Activated T-cell treated with anti-CD3 and anti-CD28 coated beads, Interleukin-2, amount 50 U/mL, for 4 hours (primary cell): ENCODE measurements at regions not wholly inside any gene's neighbourhood (a gene's known extent, or its start where the extent isn't known, plus 50 kb on each side); places are given as distances from the start of the nearest gene placed in this dataset.
A peak's percentile ranks its signal among the peaks of the same experiment; 100 is the strongest.

Source experiments
- ATAC-seq, 2 donors: fragments of 200-7000 bp; cut with Tn5 transposase; one replicate each; pipeline ENCODE4 v1.10.0; 2021
- DNase-seq: peaks from one replicate; pipeline ENCODE4 v3.0.0-alpha.2; 2020
- H3K27me3 Mint-ChIP-seq: one replicate; pipeline ENCODE4 v1.8.0; 2021; ENCODE audit warnings: low read depth, mixed read lengths
- H3K36me3 Mint-ChIP-seq: one replicate; pipeline ENCODE4 v1.8.0; 2022; ENCODE audit warnings: mixed read lengths; ENCODE audit not compliant: insufficient read depth
- H3K4me1 Mint-ChIP-seq: one replicate; pipeline ENCODE4 v1.8.0; 2021; ENCODE audit warnings: low read depth, mixed read lengths
- H3K4me3 Mint-ChIP-seq: one replicate; pipeline ENCODE4 v1.8.0; 2021; ENCODE audit warnings: mild to moderate bottlenecking, moderate library complexity, mixed read lengths
- H3K9me3 Mint-ChIP-seq: one replicate; pipeline ENCODE4 v1.8.0; 2021; ENCODE audit warnings: mixed read lengths

DNA sequence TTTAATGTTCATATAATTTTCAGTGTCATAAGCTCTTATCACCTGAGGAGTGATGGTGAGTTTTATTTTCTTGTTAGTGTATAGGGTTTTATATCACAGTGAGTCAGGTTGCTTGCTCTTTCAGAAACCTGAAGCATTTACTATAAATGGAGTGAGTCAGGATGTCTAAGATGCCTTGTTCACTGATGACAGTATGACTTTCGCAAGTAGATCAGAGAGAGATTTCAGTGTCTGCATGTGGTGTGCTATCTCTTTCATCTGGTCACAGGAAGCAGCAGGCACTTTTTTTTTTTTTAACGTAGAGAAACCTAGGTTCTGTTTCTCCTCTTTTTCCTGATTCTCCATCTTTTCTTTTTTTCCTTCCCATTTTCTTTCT lies 237.1 kb downstream of the DMRTA1 start:
- Mint-ChIP-seq H3K4me3 (no peak overlapping the region), H3K4me1 (no peaks in the 10 kb centered on the region), H3K36me3 (no peaks in the 10 kb centered on the region), H3K9me3 (peaks cover 8% of the 10 kb centered on the region), H3K27me3 (no peaks in the 10 kb centered on the region)
- peak in 1 of 2 donors; percentile 37 for ATAC-seq
- DNase-seq = no peak

DNA sequence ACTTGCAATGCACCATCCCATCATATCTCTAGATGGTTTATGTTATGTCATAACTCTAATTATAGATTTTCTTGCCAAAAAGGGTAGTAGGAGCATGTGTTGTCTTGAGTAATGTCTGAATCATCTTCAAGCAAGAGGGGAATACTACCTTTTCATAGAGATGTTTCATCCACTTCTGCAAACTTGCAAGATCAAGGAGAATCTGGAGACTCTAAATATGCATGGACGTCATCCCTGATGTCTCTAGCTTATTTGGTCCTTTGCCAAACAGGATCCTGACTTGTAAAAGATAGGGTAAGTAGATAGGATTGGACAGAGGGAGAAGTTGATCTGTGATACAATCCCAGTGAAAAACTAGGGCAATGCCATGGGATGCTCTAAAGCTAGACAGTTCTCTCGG lies 246.5 kb downstream of the DMRTA1 start:
- Mint-ChIP-seq H3K4me3 (no peak overlapping the region), H3K4me1 (no peaks in the 10 kb centered on the region), H3K9me3 (peaks cover 7% of the 10 kb centered on the region), H3K27me3 (no peaks in the 10 kb centered on the region), H3K36me3 (no peaks in the 10 kb centered on the region)
- DNase-seq = no peak
- no peak for ATAC-seq

DNA sequence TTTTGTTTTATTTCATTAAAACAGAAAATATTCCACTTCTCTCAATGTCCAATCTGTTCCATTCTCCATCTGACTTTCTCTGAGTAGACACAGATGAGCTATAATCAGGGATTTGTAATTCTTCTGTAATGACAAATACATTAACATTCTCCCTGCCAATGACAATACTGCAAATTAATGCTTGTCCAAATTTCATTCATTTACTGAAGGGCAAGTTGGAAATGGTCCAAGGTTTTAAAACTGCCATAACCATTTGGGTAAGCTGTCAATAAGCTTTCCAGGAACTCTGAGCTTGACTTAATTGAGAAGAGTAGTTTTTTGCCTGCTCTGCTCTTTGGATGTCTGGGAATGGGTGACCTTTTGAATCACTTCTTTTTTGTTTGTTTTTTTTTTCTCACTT lies 253.5 kb downstream of the DMRTA1 start:
- Mint-ChIP-seq H3K9me3 (peaks cover 13% of the 10 kb centered on the region), H3K36me3 (no peaks in the 10 kb centered on the region), H3K4me3 (no peak overlapping the region), H3K27me3 (no peaks in the 10 kb centered on the region), H3K4me1 (no peaks in the 10 kb centered on the region)
- DNase-seq (no peak), ATAC-seq (no peak)

DNA sequence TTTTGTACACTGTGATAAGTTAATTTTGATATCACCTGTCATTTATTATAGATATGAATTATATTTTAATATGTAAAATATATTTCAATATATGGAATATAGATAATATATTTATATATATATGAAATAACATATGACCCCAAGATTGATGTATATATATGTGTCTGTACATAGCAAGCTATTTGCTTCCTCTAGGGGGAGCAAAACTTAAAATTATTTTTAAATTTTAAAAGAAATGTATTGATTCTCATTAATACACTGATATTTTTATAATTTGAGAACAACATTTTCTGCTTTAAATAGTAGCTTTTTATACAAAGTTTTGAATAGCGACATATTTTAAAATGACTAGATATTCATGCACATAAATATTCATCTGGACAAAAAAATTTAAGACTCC lies 272.0 kb downstream of the DMRTA1 start:
- H3K4me1 Mint-ChIP-seq = no peaks in the 10 kb centered on the region
- H3K9me3 Mint-ChIP-seq = peaks cover 6% of the 10 kb centered on the region
- ATAC-seq (no peak), DNase-seq (no peak)
- no peaks in the 10 kb centered on the region for H3K27me3 Mint-ChIP-seq
- no peak overlapping the region for H3K4me3 Mint-ChIP-seq
- H3K36me3 Mint-ChIP-seq = no peaks in the 10 kb centered on the region

DNA sequence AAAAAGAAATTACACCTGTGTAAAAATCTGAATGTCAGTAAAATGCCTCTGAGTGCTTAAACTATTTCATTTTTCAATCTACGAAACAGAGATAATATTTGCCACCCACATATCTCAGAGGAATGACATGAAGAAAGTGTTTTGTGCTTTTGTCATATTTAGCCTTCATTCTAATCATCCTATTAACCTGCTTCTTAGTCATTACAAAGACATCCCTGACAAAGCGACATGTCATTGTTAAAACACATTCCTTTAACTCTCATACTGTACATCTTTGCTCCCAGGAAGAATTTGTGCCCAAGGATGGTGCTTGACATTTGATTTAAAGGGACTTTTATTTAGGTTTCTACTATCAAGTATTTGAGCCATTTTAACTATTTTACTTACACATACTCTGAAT lies 275.9 kb downstream of the DMRTA1 start:
- H3K36me3 Mint-ChIP-seq = no peaks in the 10 kb centered on the region
- no peak for DNase-seq
- H3K9me3 Mint-ChIP-seq = peaks cover 9% of the 10 kb centered on the region
- no peak overlapping the region for H3K4me3 Mint-ChIP-seq
- H3K4me1 Mint-ChIP-seq = no peaks in the 10 kb centered on the region
- H3K27me3 Mint-ChIP-seq = no peaks in the 10 kb centered on the region
- no peak for ATAC-seq

DNA sequence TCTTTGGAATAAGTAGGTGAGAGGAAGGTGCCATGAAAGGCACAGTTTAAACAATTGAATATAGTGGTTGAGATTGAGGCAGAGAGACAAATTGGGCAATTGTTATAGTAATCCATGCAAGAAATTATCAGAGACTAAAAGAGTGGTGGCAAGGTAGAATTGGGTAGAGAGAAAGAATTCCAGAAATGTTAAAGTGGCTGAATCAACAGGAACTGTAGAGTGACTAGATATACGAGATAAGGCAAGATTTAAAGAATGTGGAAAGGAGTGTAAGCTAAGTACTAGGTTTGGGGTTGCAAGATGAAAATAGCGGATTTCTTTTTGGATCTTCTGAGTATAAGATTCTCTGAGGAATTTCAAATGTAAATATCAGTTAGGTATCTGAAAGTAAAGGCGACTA lies 285.2 kb downstream of the DMRTA1 start:
- H3K9me3 Mint-ChIP-seq = peaks cover 6% of the 10 kb centered on the region
- H3K27me3 Mint-ChIP-seq = no peaks in the 10 kb centered on the region
- H3K4me3 Mint-ChIP-seq = no peak overlapping the region
- no peak for DNase-seq
- no peaks in the 10 kb centered on the region for H3K4me1 Mint-ChIP-seq
- ATAC-seq = no peak
- H3K36me3 Mint-ChIP-seq = no peaks in the 10 kb centered on the region

DNA sequence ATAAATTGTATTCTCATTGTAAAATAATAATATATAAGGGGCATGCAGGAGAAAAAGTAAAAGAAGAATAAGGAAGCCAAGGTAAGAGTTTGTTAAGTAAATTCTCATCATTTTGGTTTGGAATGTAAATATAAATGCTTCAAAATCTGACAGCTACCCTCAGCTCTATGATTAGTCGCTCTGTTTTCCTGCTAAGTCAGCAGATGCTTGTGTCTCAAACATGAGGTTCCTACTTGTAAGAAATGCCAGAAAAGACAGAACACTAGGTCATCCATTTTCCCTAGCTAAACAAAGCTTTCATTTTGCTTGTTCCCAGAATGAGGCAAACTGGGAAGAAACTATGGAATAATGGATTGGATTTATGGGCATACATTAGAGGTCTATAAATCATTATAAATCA lies 293.1 kb downstream of the DMRTA1 start:
- no peak for ATAC-seq

DNA sequence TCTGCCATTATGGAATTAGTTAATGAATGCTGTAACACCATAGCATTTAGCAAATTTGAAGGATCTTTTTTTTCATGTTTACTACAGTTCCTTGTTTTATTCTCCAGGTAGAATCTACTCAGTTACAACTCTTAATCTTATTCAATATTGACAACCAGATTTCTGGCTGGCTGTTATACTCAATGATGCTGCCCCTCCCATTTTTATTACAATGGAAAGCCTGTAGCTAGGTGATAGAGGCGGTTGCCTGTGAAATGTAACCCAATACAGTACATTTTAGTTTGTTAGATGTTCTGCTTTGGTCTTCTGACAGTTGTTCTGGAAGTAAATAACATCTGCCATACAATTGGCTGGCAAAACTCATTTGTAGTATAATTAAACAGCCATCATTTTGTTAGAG lies 294.2 kb downstream of the DMRTA1 start:
- no peak for DNase-seq
- Mint-ChIP-seq H3K4me1 (no peaks in the 10 kb centered on the region), H3K36me3 (no peaks in the 10 kb centered on the region), H3K27me3 (no peaks in the 10 kb centered on the region), H3K9me3 (peaks cover 14% of the 10 kb centered on the region), H3K4me3 (no peak overlapping the region)
- no peak for ATAC-seq

More for the DNA sequence above, 293.1 kb downstream of the DMRTA1 start:
- Mint-ChIP-seq H3K27me3 (no peaks in the 10 kb centered on the region), H3K4me1 (no peaks in the 10 kb centered on the region), H3K4me3 (no peak overlapping the region), H3K9me3 (peaks cover 14% of the 10 kb centered on the region), H3K36me3 (no peaks in the 10 kb centered on the region)
- DNase-seq = no peak

DNA sequence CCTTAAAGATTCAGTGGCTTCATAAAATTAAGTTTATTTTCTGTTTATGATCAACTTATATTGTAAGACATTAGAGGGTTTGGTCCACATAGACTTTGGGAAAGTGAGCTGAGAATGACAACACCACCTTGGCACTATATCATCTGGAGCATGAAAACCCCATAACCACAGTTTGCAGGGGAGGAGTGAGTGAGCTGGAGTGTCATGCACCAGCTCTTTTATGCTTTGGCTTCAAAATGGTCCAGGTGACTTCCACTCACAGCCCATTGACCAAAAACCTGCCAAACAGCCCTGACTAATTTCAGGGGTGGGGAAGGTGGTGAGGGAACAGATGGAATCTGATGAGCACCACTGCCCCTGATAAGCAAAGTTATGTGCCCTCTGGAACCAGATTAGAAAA lies 295.8 kb downstream of the DMRTA1 start:
- H3K36me3 Mint-ChIP-seq = no peaks in the 10 kb centered on the region
- no peak for DNase-seq
- no peak for ATAC-seq
- H3K4me1 Mint-ChIP-seq = no peaks in the 10 kb centered on the region
- H3K27me3 Mint-ChIP-seq = no peaks in the 10 kb centered on the region
- H3K9me3 Mint-ChIP-seq = peaks cover 17% of the 10 kb centered on the region
- H3K4me3 Mint-ChIP-seq = no peak overlapping the region

DNA sequence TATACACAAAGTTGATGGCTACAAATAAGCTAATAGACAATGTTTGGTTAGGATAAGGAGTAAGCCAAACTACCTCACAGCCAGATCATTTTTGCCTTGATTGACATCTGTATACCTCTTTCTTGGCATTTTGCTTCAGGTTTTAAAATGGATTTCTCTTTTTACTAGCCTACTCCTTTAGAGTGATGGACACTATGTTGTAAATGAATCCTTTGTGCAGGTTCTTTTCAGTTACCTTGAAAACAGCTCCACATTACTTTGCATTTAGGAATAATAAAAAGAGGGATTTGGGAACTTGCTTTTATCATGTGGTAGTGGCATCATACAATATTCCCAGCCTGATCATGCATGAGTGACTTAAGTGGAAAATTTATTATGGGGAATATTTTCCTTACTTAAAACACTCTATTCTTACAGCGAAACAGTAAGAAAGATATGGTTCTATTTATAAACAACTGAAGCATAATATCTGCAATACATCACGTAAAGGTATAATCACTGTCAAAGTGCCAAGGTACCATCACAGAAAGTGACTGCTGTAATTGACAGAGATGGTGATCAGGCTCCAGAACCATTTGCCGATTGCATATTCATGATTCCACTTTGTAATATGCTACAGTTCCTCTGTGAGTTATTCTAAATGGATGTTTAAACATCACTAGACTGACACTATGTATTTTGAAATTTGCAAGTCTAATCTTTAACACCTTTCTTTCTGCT lies 327.0 kb downstream of the DMRTA1 start:
- Mint-ChIP-seq H3K4me3 (no peak overlapping the region), H3K36me3 (no peaks in the 10 kb centered on the region), H3K9me3 (peaks cover 13% of the 10 kb centered on the region), H3K27me3 (no peaks in the 10 kb centered on the region), H3K4me1 (no peaks in the 10 kb centered on the region)
- no peak for ATAC-seq
- no peak for DNase-seq

DNA sequence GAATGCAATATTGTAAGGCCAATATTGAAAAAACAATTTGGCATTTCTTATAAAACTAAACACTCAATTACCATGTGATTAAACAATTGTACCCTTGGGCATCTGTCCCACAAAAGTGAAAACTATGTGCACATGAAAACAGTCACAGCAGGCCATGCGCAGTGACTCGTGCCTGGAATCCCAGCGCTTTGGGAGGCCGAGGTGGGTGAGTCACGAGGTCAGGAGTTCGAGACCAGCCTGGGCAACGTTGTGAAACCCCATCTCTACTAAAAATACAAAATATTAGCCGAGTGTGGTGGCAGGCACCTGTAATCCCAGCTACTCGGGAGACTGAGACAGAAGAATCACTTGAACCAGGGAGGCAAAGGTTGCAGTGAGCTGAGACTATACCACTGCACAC lies 343.7 kb downstream of the DMRTA1 start:
- Mint-ChIP-seq H3K27me3 (no peaks in the 10 kb centered on the region), H3K36me3 (no peaks in the 10 kb centered on the region), H3K4me1 (no peaks in the 10 kb centered on the region), H3K9me3 (peaks cover 6% of the 10 kb centered on the region), H3K4me3 (no peak overlapping the region)
- ATAC-seq (no peak), DNase-seq (no peak)

DNA sequence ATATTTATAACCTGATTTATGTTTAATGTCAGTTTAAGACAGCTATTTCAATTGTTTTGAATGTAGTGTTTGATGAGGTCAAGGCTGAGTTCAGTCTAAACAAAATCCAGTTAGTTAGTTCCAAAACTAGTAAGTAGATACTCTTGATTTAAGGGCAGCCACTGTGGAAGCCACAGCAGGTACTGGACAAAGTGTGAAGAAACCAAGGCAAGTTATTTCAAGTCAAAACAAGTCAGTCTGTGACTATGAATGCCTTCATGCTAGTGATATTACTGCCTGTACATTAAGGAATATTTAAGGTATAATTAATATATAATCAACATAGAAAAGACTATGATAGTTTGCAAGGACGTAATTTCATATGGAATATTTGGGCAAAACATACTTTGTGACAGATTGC lies 362.3 kb downstream of the DMRTA1 start:
- no peaks in the 10 kb centered on the region for H3K27me3 Mint-ChIP-seq
- H3K4me1 Mint-ChIP-seq = no peaks in the 10 kb centered on the region
- DNase-seq = no peak
- no peak for ATAC-seq
- H3K4me3 Mint-ChIP-seq = no peak overlapping the region
- no peaks in the 10 kb centered on the region for H3K36me3 Mint-ChIP-seq
- no peaks in the 10 kb centered on the region for H3K9me3 Mint-ChIP-seq

DNA sequence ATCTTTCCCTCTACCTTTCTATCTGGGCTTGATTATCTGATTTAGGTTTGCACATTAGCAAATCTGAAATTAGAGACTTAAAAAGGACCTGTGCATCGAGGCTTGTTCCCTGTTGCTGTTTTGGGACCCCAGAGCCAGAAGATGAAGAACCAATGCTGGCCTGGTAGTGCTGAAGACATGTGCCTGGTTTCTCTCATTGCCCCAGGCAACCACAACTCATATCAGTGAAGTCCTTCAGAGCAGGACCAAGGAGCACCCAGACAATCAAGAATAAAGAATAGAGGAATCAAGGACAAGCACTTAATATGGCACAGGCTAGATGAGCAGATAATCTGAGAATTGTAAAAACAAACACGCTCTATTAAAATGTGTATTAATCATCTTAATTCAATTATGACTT lies 362.7 kb downstream of the DMRTA1 start:
- Mint-ChIP-seq H3K4me1 (no peaks in the 10 kb centered on the region), H3K27me3 (no peaks in the 10 kb centered on the region), H3K9me3 (no peaks in the 10 kb centered on the region), H3K4me3 (no peak overlapping the region), H3K36me3 (no peaks in the 10 kb centered on the region)
- ATAC-seq (no peak), DNase-seq (no peak)

DNA sequence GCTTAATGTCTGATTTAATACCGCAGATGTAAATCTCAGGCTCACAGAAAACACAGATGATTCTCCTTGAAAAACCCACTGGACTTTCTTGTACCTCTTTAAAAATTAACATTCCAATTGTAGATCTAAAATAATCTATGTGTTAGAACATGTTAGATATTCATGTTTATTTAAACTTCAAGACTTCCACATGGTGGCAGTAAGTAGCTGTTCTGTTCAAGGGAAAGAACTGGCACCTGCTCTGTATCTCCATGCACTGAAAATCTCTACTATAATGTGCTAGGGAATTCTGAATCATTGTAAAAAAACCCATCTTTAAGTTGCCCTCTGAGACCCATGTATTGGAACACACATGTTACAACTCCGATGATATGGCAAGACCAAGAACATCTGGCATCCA lies 366.9 kb downstream of the DMRTA1 start:
- Mint-ChIP-seq H3K9me3 (no peaks in the 10 kb centered on the region), H3K27me3 (no peaks in the 10 kb centered on the region), H3K4me3 (no peak overlapping the region), H3K36me3 (no peaks in the 10 kb centered on the region), H3K4me1 (no peaks in the 10 kb centered on the region)
- ATAC-seq (no peak), DNase-seq (no peak)

DNA sequence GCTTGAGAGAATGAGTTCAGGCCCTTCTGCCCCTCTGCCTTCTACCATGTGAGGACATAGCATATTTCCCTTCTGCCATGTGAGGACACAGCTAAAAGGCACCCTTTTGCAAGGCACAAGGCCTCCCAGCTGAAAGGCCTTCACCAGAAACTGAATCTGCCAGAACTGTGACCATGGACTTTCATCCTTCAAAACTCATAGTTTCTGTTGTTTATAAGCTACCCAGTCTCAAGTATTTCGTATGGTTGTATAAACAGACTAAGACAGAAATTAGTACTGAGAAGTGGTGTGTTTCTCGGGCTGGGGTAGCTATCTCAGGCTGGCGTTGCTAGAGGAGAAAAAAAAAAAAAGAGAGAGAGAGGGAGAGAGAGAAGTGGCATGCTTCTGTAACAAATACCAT lies 368.6 kb downstream of the DMRTA1 start:
- Mint-ChIP-seq H3K9me3 (no peaks in the 10 kb centered on the region), H3K4me1 (no peaks in the 10 kb centered on the region), H3K27me3 (no peaks in the 10 kb centered on the region), H3K36me3 (no peaks in the 10 kb centered on the region), H3K4me3 (no peak overlapping the region)
- no peak for ATAC-seq
- no peak for DNase-seq

DNA sequence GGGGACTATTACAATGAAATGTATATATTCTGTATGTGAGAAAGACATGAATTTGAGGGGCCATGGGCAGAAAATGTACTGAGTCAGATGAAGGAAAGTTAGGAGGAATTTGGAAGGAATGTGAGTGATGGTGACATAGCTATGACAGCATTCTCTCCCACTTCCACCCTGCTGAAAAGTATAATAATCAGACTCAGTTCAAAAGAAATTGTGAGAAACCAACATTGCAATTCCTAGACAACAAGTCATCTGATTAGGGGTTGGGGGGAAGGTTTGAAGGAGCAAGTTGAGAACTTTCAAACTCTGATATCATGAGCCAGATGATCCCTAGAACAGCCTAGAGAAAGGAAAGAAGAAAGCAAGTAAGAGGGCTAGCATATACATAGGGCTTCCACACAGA lies 370.6 kb downstream of the DMRTA1 start:
- ATAC-seq = no peak
- no peaks in the 10 kb centered on the region for H3K36me3 Mint-ChIP-seq
- no peaks in the 10 kb centered on the region for H3K4me1 Mint-ChIP-seq

More for the DNA sequence above, 370.6 kb downstream of the DMRTA1 start:
- Mint-ChIP-seq H3K4me3 (no peak overlapping the region), H3K9me3 (peaks cover 4% of the 10 kb centered on the region), H3K27me3 (no peaks in the 10 kb centered on the region)
- DNase-seq = no peak
